Tongue (tissue), 1 donor: ENCODE measurements at regions not wholly inside any gene's neighbourhood (a gene's known extent, or its start where the extent isn't known, plus 50 kb on each side); places are given as distances from the start of the nearest gene placed in this dataset.
"Not testable (repeated sequence)": the region's sequence is repeated elsewhere in the genome, so short reads cannot be mapped to it uniquely, and the experiment has no call there.

Source experiments
- DNase-seq: peaks from one replicate; pipeline ENCODE4 v3.0.0-alpha.2; 2015

DNA sequence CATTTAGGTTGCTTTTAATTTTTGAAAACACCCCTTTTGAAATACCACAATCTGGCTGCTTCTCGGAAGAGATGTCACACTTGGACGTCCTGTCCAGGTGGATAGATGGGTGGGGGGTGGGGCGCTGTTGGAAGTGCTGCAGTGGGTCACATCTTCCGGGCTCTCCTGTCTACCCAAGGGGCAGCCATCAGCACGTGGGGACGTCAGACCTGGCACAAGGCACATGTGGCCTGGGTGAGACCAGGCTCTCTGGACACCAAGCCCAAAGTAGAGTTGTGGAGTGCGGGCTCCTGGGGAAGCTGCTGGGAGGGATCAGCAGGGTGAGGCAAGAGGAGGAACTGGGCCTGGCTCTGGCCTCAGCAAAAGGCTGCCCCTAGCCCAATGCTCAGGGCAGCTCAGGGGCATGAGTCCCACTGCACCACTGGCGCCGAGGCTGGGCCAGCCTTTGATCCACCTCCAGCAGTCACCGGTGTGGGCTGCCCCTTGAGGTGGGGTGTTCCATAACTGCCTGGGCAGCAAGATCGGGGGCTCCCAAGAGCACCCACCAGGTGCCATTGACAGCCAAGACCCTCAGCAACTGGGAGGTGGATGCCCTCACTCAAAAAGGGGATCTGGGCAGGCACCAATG lies 68.6 kb upstream of the CCND1 start:
- no peak for DNase-seq

DNA sequence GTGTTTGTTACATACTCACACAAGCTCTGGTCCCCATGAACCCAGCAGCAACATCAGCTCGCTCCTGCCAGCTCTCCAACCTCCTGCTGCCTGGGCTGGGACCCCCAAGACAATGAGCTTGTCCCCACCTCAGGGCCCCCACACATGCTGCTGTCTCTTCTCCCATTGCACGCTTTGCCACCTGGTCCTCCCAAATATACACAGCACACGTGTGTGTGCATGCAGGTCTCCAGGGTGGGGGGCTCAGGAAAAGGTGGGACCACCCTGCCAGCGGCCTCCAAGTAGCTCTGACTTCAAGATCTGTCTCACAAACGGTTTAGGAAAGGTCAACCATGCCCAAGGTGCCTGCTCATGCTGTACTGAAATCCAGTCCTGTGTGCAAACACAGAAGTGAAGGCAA lies 68.1 kb upstream of the CCND1 start:
- DNase-seq, result no peak

DNA sequence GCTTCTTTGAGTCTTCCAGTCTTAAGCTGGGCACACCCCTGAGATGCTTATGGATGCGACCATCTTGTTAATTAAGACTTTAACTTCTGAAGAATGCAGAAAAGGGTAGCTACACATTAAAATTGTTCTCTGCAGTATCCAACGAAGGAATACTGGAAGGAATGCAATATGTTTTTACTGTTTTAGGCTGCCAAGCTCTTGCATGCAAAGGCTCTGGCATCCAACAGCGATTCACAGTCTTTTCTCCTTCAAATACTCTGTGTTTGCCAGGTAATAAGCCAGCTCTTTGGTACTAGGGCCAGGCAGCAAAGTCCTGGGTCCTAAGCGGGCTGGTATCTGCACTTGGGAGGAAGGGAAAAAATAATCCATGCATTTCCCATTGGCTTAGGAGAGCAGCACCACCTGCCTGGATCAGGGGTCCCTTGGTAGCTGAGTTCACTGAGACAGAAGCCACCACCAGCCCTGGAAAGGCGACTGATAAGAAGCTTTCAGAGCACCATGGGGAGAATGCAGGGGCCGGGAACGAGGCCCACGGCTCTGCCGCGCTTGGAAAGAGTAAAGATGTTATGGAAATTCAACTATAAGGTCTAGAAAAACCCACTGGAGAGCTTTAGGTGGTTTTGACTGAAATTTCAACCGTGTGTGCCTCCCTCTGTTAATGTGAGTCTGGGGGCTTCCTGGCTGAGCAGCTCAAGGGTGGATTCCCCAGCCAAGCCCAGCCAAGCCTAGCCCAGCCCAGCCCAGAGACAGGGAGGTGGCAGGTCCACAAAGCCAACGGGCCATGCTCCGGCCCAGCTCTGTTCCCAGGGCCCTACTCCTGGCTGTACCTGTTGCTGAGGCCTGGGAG lies 67.0 kb upstream of the CCND1 start:
- DNase-seq, result no peak

DNA sequence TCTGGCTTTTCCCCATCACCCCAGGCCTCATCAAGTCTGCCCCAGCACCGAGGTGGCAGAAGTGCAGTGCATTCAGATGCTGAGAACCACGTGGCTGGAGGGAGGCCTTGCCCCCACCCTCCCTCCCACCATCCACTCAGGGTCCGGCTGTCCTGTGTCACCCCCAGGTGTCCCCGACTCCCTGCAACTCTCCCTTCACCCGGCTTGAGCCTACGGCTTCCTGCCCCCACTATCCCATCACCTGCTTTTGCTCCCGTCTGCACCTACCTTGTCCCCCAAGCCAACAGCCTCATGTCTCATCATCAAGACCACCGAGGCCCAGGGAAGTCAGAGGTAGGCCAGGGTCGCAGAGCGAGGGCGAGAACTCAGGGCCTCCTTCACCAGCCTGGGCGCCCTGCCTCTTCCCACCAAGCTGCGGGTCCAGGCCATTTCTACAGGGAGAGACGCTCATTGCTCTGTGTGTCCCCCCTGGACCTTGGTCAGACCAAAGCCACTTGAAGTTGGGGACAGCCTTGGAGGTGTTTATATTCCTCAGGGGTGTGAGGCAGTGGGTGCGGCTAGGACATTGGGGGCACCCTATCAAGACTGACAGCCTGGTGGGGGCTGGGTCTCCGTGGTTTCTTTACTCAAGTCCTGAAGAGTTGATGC lies 66.2 kb upstream of the CCND1 start:
- no peak for DNase-seq

DNA sequence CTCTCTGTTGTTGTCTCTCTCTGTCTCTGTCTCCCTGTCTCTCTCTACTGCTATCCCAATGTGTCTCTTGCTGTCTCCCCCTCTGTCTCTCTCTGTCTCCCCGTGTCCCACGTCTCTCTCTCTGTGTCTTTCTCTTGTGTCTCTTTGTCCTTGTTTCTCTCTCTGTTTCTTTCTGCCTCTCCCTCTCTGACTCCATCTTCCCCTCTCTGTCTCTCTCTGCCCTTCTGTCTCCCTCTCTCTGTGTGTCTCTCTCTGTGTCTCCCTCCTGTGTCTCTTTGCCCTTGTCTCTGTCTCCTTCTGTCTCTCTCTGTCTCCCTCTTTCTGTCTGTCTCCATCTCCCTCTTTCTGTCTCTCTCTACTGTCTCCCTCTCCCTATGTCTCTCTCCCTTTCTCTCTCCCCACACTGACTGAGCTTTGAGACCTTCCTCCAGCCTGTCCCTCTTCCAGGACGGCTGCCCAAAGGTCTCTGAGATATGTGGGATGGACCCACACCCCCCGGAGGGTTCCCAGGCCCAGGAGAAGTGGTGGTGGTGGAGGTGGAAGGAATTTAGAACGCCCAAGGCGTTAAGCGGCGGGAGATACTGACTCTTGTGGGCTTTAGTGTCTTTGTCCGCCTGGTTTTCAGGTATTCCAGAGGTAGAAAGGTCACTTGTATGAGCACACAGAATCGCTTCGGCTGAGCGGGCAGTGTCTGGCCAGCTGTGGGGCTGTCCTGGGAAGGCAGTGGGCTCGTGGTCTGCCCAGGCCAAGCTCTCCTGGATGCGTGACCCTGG lies 65.5 kb upstream of the CCND1 start:
- DNase-seq, result no peak

DNA sequence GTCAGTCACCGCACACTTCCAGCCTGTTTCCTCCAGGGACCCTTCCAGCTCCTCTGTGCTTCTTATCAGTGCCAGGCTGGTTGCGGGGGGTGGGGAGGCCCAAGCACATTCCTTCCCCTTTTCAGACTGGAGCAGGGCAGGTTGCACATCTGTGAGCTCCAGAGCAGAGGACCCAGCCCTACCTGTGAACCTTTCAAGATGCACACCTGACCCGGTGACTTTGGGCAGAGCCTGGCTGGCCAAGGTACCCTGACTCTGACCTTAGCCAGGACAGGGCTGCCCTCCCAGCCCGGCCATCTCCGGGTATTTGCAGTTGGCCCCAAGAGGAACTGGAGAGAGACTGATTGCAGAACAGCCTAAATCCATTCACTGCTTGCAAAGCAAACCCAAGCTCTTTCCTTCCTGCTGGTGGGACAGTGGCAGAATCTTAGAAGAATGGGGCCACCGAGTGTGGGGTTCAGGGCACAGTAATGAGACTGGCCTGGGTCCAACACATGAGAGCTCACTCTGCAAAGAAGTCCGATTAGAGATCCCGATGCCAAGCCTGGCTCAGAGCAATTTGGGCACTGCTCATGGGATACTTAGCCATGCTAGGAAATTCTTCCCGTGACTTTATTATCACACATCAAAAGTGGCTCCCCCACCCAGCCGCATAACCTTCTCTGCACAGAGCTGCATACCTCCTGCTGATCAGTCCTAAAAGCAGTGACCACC lies 64.7 kb upstream of the CCND1 start:
- no peak for DNase-seq

DNA sequence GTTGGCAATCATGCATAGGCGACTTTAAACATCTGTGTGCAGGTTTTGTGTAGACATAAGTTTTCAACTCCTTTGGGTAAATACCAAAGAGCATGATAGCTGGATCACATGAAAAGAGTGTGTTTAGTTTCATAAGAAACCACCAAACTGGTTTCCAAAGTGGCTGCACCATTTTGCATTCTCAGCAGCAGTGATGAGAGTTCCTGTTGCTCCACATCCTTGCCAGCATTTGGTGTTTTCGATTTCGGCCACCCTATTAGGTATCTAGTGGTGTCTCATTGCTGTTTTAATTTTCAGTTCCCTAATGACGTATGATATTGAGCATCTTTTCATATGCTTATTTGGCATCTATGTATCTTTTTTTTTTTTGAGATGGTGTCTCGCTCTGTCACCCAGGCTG lies 62.8 kb upstream of the CCND1 start:
- DNase-seq, result no peak

DNA sequence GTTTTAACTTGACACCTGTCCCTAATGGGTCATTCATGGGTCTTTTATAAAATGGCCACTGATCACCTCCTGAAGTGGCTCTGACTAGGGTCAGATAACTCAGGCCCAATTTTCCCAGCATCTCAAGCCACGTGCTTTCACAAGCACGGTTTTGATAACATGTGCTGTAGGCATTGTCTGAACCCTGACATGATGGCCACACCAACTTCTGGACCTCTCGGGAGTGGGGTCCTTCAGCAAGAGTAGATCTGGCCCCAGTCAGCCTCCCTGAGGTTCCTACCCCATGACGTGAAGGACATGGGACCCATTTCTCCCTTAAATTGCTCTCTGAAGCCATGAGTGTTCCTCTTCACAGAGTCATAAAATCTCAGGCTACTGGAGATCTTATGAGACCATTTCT lies 60.4 kb upstream of the CCND1 start:
- DNase-seq, result no peak

DNA sequence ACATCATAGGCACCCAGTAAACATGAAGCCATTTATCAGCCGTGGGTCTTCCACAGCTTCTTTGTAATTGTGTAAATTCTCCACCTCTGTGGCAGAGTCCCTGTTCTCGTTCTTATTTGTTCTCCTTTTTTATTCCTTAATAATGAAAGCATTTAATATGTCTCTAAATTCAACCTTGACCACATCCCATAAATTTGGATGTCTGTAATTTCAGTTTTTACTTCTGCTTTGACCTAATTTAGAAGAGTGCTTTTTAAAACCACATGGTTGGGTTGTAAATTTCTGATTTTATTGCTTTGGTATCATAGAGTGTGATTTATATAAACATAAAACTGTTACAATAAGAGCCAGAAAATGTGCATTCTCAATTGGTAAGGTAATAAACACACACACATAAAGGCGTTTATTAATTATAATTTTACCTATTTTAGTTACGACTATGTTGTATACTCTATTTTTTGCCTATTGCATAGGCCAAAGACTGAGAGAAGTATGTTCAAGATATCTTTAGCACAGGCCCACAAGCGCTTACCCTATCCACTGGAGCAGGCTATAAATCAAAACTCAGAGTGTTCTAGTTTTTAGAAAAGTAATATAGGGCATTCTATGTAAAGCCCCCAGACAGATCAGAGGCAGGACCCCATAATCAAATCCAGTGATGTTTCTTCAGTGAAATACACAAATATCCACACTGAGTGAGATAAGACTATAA lies 58.0 kb upstream of the CCND1 start:
- no peak for DNase-seq

DNA sequence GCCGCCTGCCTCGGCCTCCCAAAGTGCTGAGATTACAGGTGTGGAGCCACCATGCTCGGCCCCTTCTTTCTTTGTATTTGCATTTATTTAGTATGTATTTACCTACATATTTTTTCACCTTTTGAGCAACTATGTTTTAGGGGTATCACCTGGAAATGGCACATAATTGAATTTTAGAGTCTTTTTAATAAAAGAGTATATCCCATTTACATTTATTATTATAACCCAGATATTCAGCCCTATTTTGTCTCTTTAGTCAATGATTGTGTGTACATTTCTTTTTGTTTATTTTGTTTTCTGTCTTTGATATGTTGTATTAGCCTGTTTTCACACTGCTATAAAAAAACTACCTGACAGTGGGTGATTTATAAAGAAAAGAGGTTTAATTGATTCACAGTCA lies 56.8 kb upstream of the CCND1 start:
- DNase-seq, result no peak

DNA sequence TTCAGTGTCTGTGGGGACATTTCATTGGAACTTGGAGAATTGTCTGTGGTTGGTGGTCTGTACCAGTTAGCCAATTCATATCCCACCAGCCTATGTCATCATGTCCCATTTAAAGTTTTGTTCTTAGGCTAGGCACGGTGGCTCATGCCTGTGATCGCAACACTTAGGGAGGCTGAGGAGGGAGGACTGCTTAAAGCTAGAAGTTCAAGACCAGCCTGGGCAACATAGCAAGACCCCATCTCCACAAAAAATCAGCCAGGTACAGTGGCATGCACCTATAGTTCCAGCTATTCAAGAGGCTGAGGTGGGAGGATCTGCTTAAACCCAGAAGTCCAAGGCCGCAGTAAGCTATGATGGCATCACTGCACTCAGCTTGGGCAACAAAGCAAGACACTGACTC lies 55.6 kb upstream of the CCND1 start:
- no peak for DNase-seq

DNA sequence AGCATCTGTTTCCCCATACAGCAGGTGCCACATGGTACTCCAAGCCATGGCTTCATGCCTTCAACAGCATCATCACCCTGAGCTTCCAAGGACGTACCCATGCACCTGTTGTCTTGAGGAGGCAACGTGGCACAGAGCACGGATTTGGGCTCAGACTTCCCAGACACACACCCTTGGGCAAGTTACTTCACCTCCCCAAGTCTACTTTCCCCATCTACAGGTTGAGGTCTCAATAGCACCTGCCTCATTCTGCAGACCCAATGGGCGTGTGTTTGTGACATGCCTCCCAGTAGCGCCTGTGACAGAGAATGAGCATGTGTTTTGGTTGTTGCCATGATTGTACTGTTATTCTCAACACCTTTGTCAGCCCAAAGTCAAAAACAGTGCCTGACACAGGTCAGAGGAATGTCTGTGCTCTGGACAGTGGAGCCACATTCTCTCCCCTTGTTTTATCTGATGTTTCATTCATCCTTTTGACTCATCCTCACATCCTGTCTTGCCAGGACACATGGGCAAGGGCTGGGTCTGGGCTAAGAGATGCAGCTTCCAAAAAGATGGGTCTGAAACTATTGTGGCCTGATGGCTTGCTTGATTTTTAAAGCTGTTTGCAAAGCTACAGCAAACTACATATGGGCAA lies 53.4 kb upstream of the CCND1 start:
- DNase-seq, result no peak

DNA sequence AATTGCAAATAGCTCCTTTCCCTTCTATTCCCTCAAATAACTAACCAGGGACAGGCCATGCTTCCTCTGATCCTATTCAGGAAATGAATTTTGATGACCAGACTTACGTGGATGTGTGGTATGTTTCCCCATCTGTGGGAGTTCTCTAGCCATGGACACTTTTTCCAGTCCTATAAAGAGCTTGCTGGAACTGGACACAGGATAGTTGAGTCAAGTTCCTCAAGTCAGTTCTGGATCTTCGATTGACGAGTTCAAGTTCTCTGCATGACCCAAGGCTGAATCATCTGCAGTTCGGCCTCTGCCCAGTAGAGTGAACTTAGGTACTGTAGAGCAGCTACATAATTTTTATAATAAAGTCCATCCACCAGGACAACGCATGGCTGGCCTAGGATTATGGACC lies 52.7 kb upstream of the CCND1 start:
- no peak for DNase-seq

DNA sequence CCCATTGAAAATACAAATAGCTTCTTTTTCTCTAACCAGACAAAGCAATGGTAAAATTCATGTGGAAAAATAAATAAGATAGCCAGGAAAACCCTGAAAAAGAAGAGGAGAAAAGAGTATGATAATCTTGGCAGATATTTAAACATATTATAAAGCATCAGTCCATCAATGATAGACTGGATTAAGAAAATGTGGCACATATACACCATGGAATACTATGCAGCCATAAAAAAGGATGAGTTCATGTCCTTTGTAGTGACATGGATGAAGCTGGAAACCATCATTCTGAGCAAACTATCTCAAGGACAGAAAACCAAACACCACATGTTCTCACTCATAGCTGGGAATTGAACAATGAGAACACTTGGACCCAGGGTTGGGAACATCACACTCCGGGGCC lies 50.9 kb upstream of the CCND1 start:
- DNase-seq, result not testable (repeated sequence)
